ENCODE measurements at regions not wholly inside any gene's neighbourhood (a gene's known extent, or its start where the extent isn't known, plus 50 kb on each side); places are given as distances from the start of the nearest gene placed in this dataset.

- DNase-seq (ENCODE audit: extremely low spot score in 2 of 2) = no peak
- intact Hi-C loops (cut with DNase I) = no loop called here
- Histone ChIP-seq H3K27me3 (no peaks in the 10 kb centered on the region), H3K9me3 (no peaks in the 10 kb centered on the region), H3K4me1 (no peaks in the 10 kb centered on the region), H3K4me3 (no peak overlapping the region), H3K27ac (no peak overlapping the region), H3K36me3 (no peaks in the 10 kb centered on the region)
- no peak for TF ChIP-seq POLR2A (IDR thresholded peaks at IDR 0.05)
- TF ChIP-seq CTCF (IDR thresholded peaks at IDR 0.05) = no peak
- TF ChIP-seq POLR2AphosphoS5 (IDR thresholded peaks at IDR 0.05; ENCODE audit: insufficient read depth in 1 of 2, low read depth in 1 of 2) = no peak
Observed at GRCh38 chr20:39480276-39481043, 518.3 kb downstream of the DHX35 start.

DNA sequence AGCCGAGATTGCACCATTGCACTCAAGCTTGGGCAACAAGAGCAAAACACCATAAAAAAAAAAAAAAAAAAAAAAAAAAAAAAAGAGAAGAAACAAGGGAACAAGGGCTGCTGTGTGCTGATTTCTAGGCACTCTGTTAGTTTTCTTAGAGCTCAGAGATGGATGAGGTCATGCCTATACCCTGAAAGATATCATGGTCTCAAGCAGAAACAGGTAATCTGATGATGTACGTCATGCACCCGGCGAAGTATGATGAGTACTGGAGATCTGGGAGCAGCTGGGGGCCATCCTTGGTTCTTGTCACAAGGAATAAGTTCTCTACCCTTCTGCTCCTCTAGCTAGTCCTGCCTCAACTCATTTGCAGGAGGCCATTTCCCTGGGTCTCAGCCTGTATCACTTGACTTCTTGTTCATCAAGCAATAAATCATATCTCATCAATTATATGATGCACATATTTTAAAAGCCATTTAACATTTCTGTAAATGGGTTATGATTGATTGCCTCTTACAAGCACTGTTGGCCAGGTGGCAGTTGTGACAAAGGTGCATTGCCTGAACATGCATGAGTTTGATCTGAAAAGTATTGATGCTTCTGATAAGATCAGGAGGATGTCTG lies 517.2 kb downstream of the DHX35 start:
- no peaks in the 10 kb centered on the region for H3K4me1 ChIP-seq
- H3K27ac ChIP-seq = no peak overlapping the region
- no peak for TF ChIP-seq POLR2AphosphoS5 (IDR thresholded peaks at IDR 0.05; ENCODE audit: insufficient read depth in 1 of 2, low read depth in 1 of 2)
- TF ChIP-seq POLR2A (IDR thresholded peaks at IDR 0.05) = no peak
- TF ChIP-seq CTCF (IDR thresholded peaks at IDR 0.05) = no peak
- H3K36me3 ChIP-seq = no peaks in the 10 kb centered on the region
- no peak overlapping the region for H3K4me3 ChIP-seq
- DNase-seq (ENCODE audit: extremely low spot score in 2 of 2) = no peak
- H3K9me3 ChIP-seq = no peaks in the 10 kb centered on the region
- intact Hi-C loops (cut with DNase I) = no loop called here
- H3K27me3 ChIP-seq = no peaks in the 10 kb centered on the region

GRCh38 chr20:39474879-39475278 lies 512.7 kb downstream of the DHX35 start:
- Histone ChIP-seq H3K27ac (no peak overlapping the region), H3K27me3 (no peaks in the 10 kb centered on the region), H3K36me3 (no peaks in the 10 kb centered on the region), H3K4me1 (no peaks in the 10 kb centered on the region), H3K4me3 (no peak overlapping the region), H3K9me3 (no peaks in the 10 kb centered on the region)
- no peak for DNase-seq (ENCODE audit: extremely low spot score in 2 of 2)
- intact Hi-C loops (cut with DNase I) = no loop called here
- TF ChIP-seq CTCF (IDR thresholded peaks at IDR 0.05) (no peak), POLR2A (IDR thresholded peaks at IDR 0.05) (no peak), POLR2AphosphoS5 (IDR thresholded peaks at IDR 0.05; ENCODE audit: insufficient read depth in 1 of 2, low read depth in 1 of 2) (no peak)

- Histone ChIP-seq H3K27me3 (no peaks in the 10 kb centered on the region), H3K36me3 (no peaks in the 10 kb centered on the region), H3K4me1 (no peaks in the 10 kb centered on the region), H3K9me3 (no peaks in the 10 kb centered on the region), H3K4me3 (no peak overlapping the region), H3K27ac (no peak overlapping the region)
- DNase-seq (ENCODE audit: extremely low spot score in 2 of 2) = no peak
- TF ChIP-seq POLR2A (IDR thresholded peaks at IDR 0.05) (no peak), CTCF (IDR thresholded peaks at IDR 0.05) (no peak), POLR2AphosphoS5 (IDR thresholded peaks at IDR 0.05; ENCODE audit: insufficient read depth in 1 of 2, low read depth in 1 of 2) (no peak)
- intact Hi-C loops (cut with DNase I) = no loop called here
Observed at GRCh38 chr20:39473536-39473935, 511.4 kb downstream of the DHX35 start.

- H3K9me3 ChIP-seq = no peaks in the 10 kb centered on the region
- no peaks in the 10 kb centered on the region for H3K4me1 ChIP-seq
- no peak overlapping the region for H3K4me3 ChIP-seq
- TF ChIP-seq POLR2AphosphoS5 (IDR thresholded peaks at IDR 0.05; ENCODE audit: insufficient read depth in 1 of 2, low read depth in 1 of 2) (no peak), POLR2A (IDR thresholded peaks at IDR 0.05) (no peak), CTCF (IDR thresholded peaks at IDR 0.05) (no peak)
- no peaks in the 10 kb centered on the region for H3K36me3 ChIP-seq
- no peak for DNase-seq (ENCODE audit: extremely low spot score in 2 of 2)
- no peaks in the 10 kb centered on the region for H3K27me3 ChIP-seq
- intact Hi-C loops (cut with DNase I) = no loop called here
- H3K27ac ChIP-seq = no peak overlapping the region
Observed at GRCh38 chr20:39468703-39469102, 506.6 kb downstream of the DHX35 start.
